HepG2 (cell line): ENCODE measurements at regions not wholly inside any gene's neighbourhood (a gene's known extent, or its start where the extent isn't known, plus 50 kb on each side); places are given as distances from the start of the nearest gene placed in this dataset.

ENCODE experiments used
- ATF7 ChIP-seq, 2 experiments: fragments of 450-650 bp in 1 of 2; sonication (generic) in 1 of 2; formaldehyde crosslinking in 1 of 2; IDR thresholded peaks; 2 replicates each; pipeline versions ENCODE4 v1.4.0 to v1.6.1; 2016 to 2020; ENCODE audit warnings: antibody characterized with exemption in 1 of 2, mild to moderate bottlenecking in 1 of 2, missing genetic modification reagents in 1 of 2
- CHD2 ChIP-seq: IDR thresholded peaks from 2 replicates; pipeline ENCODE4 v1.6.1; 2011; ENCODE audit warnings: low read depth, low read length, improper control_type of control experiment
- HDAC2 ChIP-seq: sonication (generic); formaldehyde crosslinking; IDR thresholded peaks from 2 replicates; pipeline ENCODE4 v1.4.0; 2020; ENCODE audit warnings: missing genetic modification reagents
- MXI1 ChIP-seq: IDR thresholded peaks from 3 replicates; pipeline ENCODE4 v1.6.1; 2012; ENCODE audit warnings: low read depth, low read length, inconsistent platforms, borderline replicate concordance
- POLR2A ChIP-seq, 2 experiments: IDR thresholded peaks; 2 replicates each; pipeline ENCODE4 v1.6.1; 2011; ENCODE audit warnings: low read depth in 2 of 2, low read length in 2 of 2, mild to moderate bottlenecking in 1 of 2, moderate library complexity in 1 of 2; ENCODE audit not compliant: insufficient read depth in 1 of 2
- POLR2AphosphoS5 ChIP-seq: IDR thresholded peaks from 2 replicates; pipeline ENCODE4 v1.6.1; 2012; ENCODE audit warnings: low read depth, low read length
- ZBTB42 ChIP-seq: sonication (generic); formaldehyde crosslinking; IDR thresholded peaks from 2 replicates; pipeline ENCODE4 v1.5.0; 2020; ENCODE audit warnings: mild to moderate bottlenecking, missing genetic modification reagents
- ZFX ChIP-seq: sonication (generic); formaldehyde crosslinking; IDR thresholded peaks from 2 replicates; pipeline ENCODE4 v1.4.0; 2020; ENCODE audit warnings: mild to moderate bottlenecking, low read depth, missing genetic modification reagents, moderate library complexity
- TF ChIP-seq, protein P1 (sequence below): IDR thresholded peaks from 2 replicates; pipeline ENCODE4 v1.6.1; 2012; ENCODE audit warnings: inconsistent platforms
- TF ChIP-seq, protein P2 (sequence below): sonication (generic); formaldehyde crosslinking; IDR thresholded peaks from 2 replicates; pipeline ENCODE4 v1.5.0; 2020; ENCODE audit warnings: mild to moderate bottlenecking, missing genetic modification reagents, moderate library complexity

GRCh38 chr5:92283521-92283920 is 900.4 kb upstream of the ARRDC3 start:
- TF ChIP-seq MXI1 (no peak), HDAC2 (CRISPR knock-in tag) (no peak), POLR2AphosphoS5 (no peak), ZBTB42 (CRISPR knock-in tag) (no peak), ZFX (CRISPR knock-in tag) (no peak), ATF7 (IDR thresholded peaks at IDR 0.05) (no peak), ATF7 (CRISPR knock-in tag; IDR thresholded peaks at IDR 0.05) (no peak), CHD2 (no peak), POLR2A (IDR thresholded peaks at IDR 0.05; ENCODE audit: insufficient read depth in 1 of 2, low read depth in 2 of 2, low read length in 2 of 2) (no peak)
- TF ChIP-seq, protein P1, sequence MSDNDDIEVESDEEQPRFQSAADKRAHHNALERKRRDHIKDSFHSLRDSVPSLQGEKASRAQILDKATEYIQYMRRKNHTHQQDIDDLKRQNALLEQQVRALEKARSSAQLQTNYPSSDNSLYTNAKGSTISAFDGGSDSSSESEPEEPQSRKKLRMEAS: no peak
- TF ChIP-seq, protein P2, sequence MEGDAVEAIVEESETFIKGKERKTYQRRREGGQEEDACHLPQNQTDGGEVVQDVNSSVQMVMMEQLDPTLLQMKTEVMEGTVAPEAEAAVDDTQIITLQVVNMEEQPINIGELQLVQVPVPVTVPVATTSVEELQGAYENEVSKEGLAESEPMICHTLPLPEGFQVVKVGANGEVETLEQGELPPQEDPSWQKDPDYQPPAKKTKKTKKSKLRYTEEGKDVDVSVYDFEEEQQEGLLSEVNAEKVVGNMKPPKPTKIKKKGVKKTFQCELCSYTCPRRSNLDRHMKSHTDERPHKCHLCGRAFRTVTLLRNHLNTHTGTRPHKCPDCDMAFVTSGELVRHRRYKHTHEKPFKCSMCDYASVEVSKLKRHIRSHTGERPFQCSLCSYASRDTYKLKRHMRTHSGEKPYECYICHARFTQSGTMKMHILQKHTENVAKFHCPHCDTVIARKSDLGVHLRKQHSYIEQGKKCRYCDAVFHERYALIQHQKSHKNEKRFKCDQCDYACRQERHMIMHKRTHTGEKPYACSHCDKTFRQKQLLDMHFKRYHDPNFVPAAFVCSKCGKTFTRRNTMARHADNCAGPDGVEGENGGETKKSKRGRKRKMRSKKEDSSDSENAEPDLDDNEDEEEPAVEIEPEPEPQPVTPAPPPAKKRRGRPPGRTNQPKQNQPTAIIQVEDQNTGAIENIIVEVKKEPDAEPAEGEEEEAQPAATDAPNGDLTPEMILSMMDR (CRISPR knock-in tag): no peak
